ENCODE measurements at regions not wholly inside any gene's neighbourhood (a gene's known extent, or its start where the extent isn't known, plus 50 kb on each side); places are given as distances from the start of the nearest gene placed in this dataset.

GRCh38 chr18:22765896-22766295, 167.2 kb upstream of the RBBP8 start:
- 0 to 20% (median 9%) methylated on average over 1 of the region's 1 CpG for WGBS, 4 donors
- peaks cover 0 to 2% (median 0%) of the 10 kb centered on the region in 3 donors for H3K9me3 ChIP-seq (replicated peaks in 1 of 3)
- H3K27ac ChIP-seq, result peak overlapping the region in 4 of 5 donors; percentile 13 to 75 (median 48)
- intact Hi-C loops (cut with DNase I), result no loop called here
- peak; percentile 45 to 79 (median 76) for DNase-seq
- H3K36me3 ChIP-seq (replicated peaks in 1 of 2), result no peaks in the 10 kb centered on the region
- no peaks in the 10 kb centered on the region for H3K27me3 ChIP-seq
- TF ChIP-seq POLR2A (IDR thresholded peaks at IDR 0.05) (peak in 1 of 2 donors; percentile 17), CTCF (IDR thresholded peaks at IDR 0.05) (no peak)
- peaks cover 6 to 17% of the 10 kb centered on the region in 2 donors for H3K4me1 ChIP-seq (replicated peaks in 1 of 2)
- H3K4me3 ChIP-seq, result no peak overlapping the region

GRCh38 chr18:22767653-22768052, 165.5 kb upstream of the RBBP8 start:
- Histone ChIP-seq H3K36me3 (replicated peaks in 1 of 2) (no peaks in the 10 kb centered on the region), H3K4me1 (replicated peaks in 1 of 2) (peaks cover 6 to 17% of the 10 kb centered on the region in 2 donors), H3K9me3 (replicated peaks in 1 of 3) (peaks cover 0 to 12% (median 0%) of the 10 kb centered on the region in 3 donors), H3K27ac (no peak overlapping the region), H3K27me3 (no peaks in the 10 kb centered on the region), H3K4me3 (no peak overlapping the region)
- intact Hi-C loops (cut with DNase I), result no loop called here
- TF ChIP-seq CTCF (IDR thresholded peaks at IDR 0.05), result no peak
- no peak for DNase-seq

- H3K27ac ChIP-seq, result no peak overlapping the region
- intact Hi-C loops (cut with DNase I), result no loop called here
- no peak overlapping the region for H3K4me3 ChIP-seq
- 85 to 89% (median 86%) methylated on average over 3 of the region's 3 CpGs for WGBS, 4 donors
- H3K4me1 ChIP-seq (replicated peaks in 1 of 2), result peaks cover 0 to 6% of the 10 kb centered on the region in 2 donors
- no peak for DNase-seq
- no peak for TF ChIP-seq POLR2A (IDR thresholded peaks at IDR 0.05)
- TF ChIP-seq CTCF (IDR thresholded peaks at IDR 0.05), result no peak
- H3K36me3 ChIP-seq (replicated peaks in 1 of 2), result no peaks in the 10 kb centered on the region
- H3K9me3 ChIP-seq (replicated peaks in 1 of 3), result peaks cover 0 to 12% (median 0%) of the 10 kb centered on the region in 3 donors
- H3K27me3 ChIP-seq, result no peaks in the 10 kb centered on the region
Observed at GRCh38 chr18:22773944-22774343, 159.2 kb upstream of the RBBP8 start.

DNA sequence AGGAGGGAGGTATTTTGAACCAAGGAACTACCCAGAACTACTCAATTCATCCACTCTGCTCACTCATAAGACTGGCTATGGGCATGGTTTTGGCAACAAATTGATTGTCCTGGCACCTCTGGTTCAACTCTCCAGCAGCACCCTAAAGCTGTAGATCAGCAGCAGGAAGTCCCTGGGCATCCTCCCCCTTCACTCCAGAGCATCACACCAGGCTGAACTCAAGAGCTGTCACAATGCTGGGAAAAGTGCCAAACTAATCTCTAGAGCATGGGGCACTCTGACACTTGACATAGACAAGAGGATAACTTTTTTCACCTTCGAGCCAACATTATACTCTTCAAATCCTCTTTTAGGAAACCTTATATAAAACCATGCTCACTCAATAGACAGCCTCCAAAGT, 154.1 kb upstream of the RBBP8 start:
- Histone ChIP-seq H3K36me3 (replicated peaks in 1 of 2) (no peaks in the 10 kb centered on the region), H3K4me1 (replicated peaks in 1 of 2) (peaks cover 0 to 6% of the 10 kb centered on the region in 2 donors), H3K27ac (no peak overlapping the region), H3K4me3 (no peak overlapping the region), H3K9me3 (replicated peaks in 1 of 3) (peaks cover 0 to 4% (median 0%) of the 10 kb centered on the region in 3 donors), H3K27me3 (no peaks in the 10 kb centered on the region)
- TF ChIP-seq CTCF (IDR thresholded peaks at IDR 0.05) (no peak), POLR2A (IDR thresholded peaks at IDR 0.05) (no peak)
- DNase-seq, result peak in 3 of 7 donors; percentile 21 to 65 (median 37)
- 42 to 70% (median 49%) methylated on average over 1 of the region's 1 CpG for WGBS, 4 donors
- intact Hi-C loops (cut with DNase I), result no loop called here

Data from adrenal gland (tissue), 9 donors.